Natural killer cell treated with Interleukin-12 subunit alpha and Interleukin-12 subunit beta and Interleukin-15 and Interleukin-18, amount 100 ng/mL, for 72 hours (primary cell): ENCODE measurements at regions not wholly inside any gene's neighbourhood (a gene's known extent, or its start where the extent isn't known, plus 50 kb on each side); places are given as distances from the start of the nearest gene placed in this dataset.

Experiments used
- ATAC-seq, 2 donors: fragments of 150-1000 bp; cut with Tn5 transposase in 1 of 2; sonication (Bioruptor Pico), chemical (Tn5 transposase) in 1 of 2; 2 replicates each; pipeline ENCODE4 v1.10.0; 2021
- DNase-seq: peaks from one replicate; pipeline ENCODE4 v3.0.0; 2022; ENCODE audit warnings: low spot score
- H3K27ac Mint-ChIP-seq, 2 donors: 1 replicate in 1 of 2; 2 replicates in 1 of 2; pipeline ENCODE4 v1.8.0; 2022; ENCODE audit warnings: mixed read lengths in 2 of 2, mild to moderate bottlenecking in 1 of 2, moderate library complexity in 1 of 2
- H3K27me3 Mint-ChIP-seq, 2 donors: 1 replicate in 1 of 2; 2 replicates in 1 of 2; pipeline ENCODE4 v1.8.0; 2022; ENCODE audit warnings: mixed read lengths in 2 of 2
- H3K36me3 Mint-ChIP-seq: one replicate; pipeline ENCODE4 v1.8.0; 2022; ENCODE audit warnings: mixed read lengths
- H3K4me1 Mint-ChIP-seq, 2 donors: 1 replicate in 1 of 2; 2 replicates in 1 of 2; pipeline ENCODE4 v1.8.0; 2022; ENCODE audit warnings: low read depth in 2 of 2, mixed read lengths in 2 of 2, mild to moderate bottlenecking in 1 of 2
- H3K4me3 Mint-ChIP-seq: one replicate; pipeline ENCODE4 v1.8.0; 2022; ENCODE audit warnings: mixed read lengths
- H3K9me3 Mint-ChIP-seq: 2 replicates; pipeline ENCODE4 v1.8.0; 2022; ENCODE audit warnings: mixed read lengths

GRCh38 chr2:200013906-200014305 lies 58.5 kb downstream of the MAIP1 start:
- no peaks in the 10 kb centered on the region for H3K9me3 Mint-ChIP-seq
- no peaks in the 10 kb centered on the region for H3K36me3 Mint-ChIP-seq
- no peak overlapping the region for H3K27ac Mint-ChIP-seq
- no peak overlapping the region for H3K4me3 Mint-ChIP-seq
- ATAC-seq, result no peak
- H3K27me3 Mint-ChIP-seq, result peaks cover 20% of the 10 kb centered on the region in 2 donors
- H3K4me1 Mint-ChIP-seq, result no peaks in the 10 kb centered on the region
- DNase-seq, result no peak

DNA sequence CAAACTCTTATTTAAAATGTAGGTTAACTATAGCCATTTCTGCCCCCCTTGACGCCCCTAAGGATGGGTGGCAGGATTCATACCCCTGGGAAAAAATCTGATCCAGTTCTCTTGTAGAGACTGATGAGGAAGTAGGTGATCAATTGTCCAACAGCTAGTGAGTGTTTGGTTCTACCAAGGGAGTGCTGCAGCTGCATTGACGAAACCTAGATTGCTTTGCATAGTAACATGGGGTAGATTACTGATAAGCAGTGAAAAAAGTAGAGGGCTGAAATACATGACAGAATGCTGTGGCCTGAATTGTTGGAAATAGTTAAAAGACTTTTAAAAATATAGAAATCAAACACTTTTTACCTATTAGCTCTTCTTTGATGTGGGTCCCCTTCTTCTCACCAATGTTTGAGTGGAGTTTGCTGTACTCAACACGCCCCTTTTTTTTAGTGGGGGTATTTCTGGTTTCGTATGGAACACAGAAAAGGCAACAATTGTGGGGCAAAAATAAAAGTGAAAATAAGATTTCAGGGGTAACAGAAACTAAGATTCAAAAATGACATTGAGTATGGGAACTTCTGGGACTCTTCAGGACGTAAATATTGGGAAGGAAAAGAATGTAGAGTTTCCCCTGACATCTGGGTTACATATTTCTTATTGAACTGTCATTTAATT lies 66.2 kb downstream of the MAIP1 start:
- no peak for DNase-seq
- Mint-ChIP-seq H3K4me3 (no peak overlapping the region), H3K27me3 (peaks cover 24 to 28% of the 10 kb centered on the region in 2 donors), H3K4me1 (no peaks in the 10 kb centered on the region), H3K27ac (no peak overlapping the region), H3K36me3 (no peaks in the 10 kb centered on the region), H3K9me3 (no peaks in the 10 kb centered on the region)
- no peak for ATAC-seq

DNA sequence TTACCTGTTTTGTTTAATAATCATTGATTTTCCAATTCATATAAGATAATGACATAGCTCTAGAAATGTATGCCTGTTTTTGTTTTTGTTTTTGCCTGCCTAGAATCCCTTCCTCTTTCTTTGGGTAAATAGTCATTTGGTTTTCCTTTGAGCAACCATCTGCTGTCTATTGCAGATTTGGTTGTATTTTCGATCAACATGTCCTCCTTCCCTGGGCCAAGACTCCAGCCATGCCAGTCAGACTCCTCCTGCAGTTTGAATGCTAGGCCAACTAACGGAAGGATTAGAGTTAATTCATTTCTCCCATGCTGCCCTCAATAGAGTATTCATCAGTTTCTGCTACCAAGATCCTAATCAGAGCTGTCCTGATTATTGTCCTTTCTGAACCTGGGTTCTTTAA lies 67.1 kb downstream of the MAIP1 start:
- Mint-ChIP-seq H3K9me3 (no peaks in the 10 kb centered on the region), H3K27me3 (peaks cover 26 to 27% of the 10 kb centered on the region in 2 donors), H3K27ac (no peak overlapping the region), H3K4me1 (no peaks in the 10 kb centered on the region), H3K4me3 (no peak overlapping the region), H3K36me3 (no peaks in the 10 kb centered on the region)
- DNase-seq, result no peak
- ATAC-seq, result no peak

DNA sequence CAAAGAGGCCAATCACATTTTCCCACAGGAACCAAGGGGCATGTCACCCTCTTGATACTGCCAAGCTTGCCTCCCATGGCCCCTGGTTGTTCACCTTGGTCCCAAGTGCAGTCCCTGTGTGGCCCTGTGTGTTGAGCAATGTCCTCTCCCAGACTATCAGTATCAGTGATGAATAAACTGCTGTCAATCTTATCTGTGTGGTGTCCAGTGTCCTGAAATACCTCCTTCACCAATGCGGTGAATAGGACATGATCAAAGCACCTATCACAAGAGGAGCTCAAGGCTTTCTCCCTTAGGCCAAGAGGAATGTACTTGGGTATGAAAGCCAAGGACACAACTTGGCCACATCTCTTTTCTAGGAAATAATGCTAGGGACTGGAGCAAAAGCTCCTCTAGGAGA lies 68.2 kb downstream of the MAIP1 start:
- Mint-ChIP-seq H3K9me3 (no peaks in the 10 kb centered on the region), H3K36me3 (no peaks in the 10 kb centered on the region), H3K27me3 (peaks cover 18 to 20% of the 10 kb centered on the region in 2 donors), H3K27ac (no peak overlapping the region), H3K4me3 (no peak overlapping the region), H3K4me1 (no peaks in the 10 kb centered on the region)
- no peak for ATAC-seq
- DNase-seq, result no peak

GRCh38 chr2:200025717-200026116 lies 70.3 kb downstream of the MAIP1 start:
- H3K4me3 Mint-ChIP-seq, result no peak overlapping the region
- H3K36me3 Mint-ChIP-seq, result no peaks in the 10 kb centered on the region
- H3K4me1 Mint-ChIP-seq, result no peaks in the 10 kb centered on the region
- peaks cover 0 to 14% of the 10 kb centered on the region in 2 donors for H3K27me3 Mint-ChIP-seq
- ATAC-seq, result no peak
- H3K9me3 Mint-ChIP-seq, result no peaks in the 10 kb centered on the region
- no peak for DNase-seq
- no peak overlapping the region for H3K27ac Mint-ChIP-seq

DNA sequence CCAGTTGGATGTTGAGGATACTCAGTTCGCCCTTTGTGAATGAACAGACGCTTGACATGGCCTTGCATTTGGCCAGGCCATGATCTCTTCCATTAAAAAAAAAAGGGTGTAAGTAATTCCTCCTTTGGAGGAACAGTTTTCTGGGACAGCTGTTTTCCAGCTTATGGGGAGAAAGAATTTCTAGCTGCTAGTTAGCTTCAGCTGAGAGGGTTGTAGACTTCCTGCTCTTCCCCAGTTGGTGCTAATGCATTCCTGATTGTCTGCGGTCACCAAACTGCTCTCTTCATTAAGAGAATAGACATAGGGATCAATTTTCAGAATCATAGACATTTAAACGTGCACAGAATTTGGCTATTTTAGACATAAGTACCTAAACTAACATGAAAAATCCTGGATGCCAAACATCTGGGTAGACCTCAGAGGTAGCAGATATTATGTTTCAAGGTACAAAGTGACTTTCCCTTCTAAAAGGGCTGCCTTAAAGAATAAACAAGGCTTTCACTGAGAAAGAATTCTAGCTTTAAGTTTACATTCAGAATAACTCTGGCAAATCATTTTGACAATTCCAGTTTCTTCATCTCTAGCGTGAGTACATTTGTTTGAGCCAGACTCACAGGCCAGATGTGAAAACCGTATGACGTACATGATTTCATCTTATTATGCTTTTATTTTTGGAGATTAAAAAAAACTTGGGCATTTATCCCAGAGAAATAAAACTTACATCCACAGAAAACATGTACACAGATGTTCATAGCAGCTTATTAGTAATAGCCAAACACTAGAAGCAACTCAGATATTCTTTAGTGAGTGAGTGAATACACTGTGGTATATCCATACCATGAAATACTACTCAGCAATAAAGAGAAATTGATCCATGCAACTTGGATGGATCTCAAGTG lies 71.2 kb downstream of the MAIP1 start:
- peaks cover 0 to 11% of the 10 kb centered on the region in 2 donors for H3K27me3 Mint-ChIP-seq
- no peaks in the 10 kb centered on the region for H3K4me1 Mint-ChIP-seq
- no peak overlapping the region for H3K4me3 Mint-ChIP-seq
- no peaks in the 10 kb centered on the region for H3K9me3 Mint-ChIP-seq
- DNase-seq, result no peak
- ATAC-seq, result no peak
- no peaks in the 10 kb centered on the region for H3K36me3 Mint-ChIP-seq
- no peak overlapping the region for H3K27ac Mint-ChIP-seq

DNA sequence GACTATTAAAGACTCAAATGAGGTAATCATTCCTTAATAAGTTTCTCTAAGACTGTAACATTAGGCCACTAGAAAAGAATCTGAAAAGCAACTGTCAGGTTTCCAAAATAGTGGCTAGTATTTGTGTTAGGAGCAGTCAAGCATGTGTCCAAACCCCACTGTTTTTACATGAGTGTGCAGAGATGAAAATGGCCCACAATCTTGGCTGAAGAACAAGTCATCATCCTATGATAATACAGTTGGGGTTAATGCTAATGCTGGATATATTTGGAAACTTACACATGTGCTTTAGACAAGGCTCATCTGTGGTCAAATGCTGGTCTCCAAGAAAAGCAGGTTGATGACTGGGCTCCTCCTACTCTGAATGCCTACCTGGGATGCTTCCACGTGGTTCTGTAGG lies 73.6 kb downstream of the MAIP1 start:
- Mint-ChIP-seq H3K27me3 (peaks cover 6 to 7% of the 10 kb centered on the region in 2 donors), H3K4me1 (no peaks in the 10 kb centered on the region), H3K27ac (no peak overlapping the region), H3K4me3 (no peak overlapping the region), H3K9me3 (no peaks in the 10 kb centered on the region), H3K36me3 (no peaks in the 10 kb centered on the region)
- DNase-seq (no peak), ATAC-seq (no peak)

DNA sequence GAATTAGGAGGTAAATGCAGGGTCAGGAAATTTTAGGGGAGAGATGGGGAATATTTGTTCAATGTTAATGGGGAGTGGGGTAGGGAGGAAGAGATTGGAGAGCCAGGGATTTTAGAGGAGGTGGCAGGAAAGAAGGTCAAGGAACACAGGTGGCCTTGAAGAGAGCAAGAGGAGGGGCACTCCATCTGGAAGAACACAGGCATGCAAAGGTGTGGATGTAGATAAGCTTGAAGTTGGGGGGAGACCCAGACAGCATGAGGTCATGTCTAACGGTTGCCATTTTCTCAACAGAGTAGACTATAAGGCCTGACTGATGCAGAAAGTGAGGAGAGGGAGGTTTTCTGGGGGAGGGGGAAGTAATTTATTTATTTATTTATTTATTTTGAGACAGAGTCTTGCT lies 77.5 kb downstream of the MAIP1 start:
- Mint-ChIP-seq H3K9me3 (no peaks in the 10 kb centered on the region), H3K27me3 (peaks cover 6 to 17% of the 10 kb centered on the region in 2 donors), H3K4me3 (no peak overlapping the region), H3K27ac (no peak overlapping the region), H3K36me3 (no peaks in the 10 kb centered on the region), H3K4me1 (no peaks in the 10 kb centered on the region)
- DNase-seq (no peak), ATAC-seq (no peak)

DNA sequence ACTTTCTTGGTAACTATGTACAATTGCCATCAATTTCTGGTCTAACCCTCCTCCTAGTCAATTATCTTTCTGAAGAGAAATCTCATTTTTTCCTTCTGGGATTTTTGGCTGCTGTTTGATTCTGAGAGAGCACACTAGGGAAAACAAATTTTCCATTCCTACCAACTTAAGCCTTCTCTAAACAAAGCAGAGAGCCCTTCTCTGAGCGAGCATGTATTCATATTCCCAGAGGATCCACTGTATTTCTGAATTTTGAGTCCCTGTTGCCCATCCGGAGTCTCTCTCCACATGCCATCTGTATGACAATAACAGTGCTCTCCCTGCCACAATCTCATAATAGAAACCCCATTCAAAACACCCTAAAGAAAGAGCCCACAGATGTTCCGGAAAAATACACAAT lies 78.5 kb downstream of the MAIP1 start:
- Mint-ChIP-seq H3K4me3 (no peak overlapping the region), H3K4me1 (no peaks in the 10 kb centered on the region), H3K9me3 (no peaks in the 10 kb centered on the region), H3K27ac (no peak overlapping the region), H3K27me3 (peaks cover 6 to 17% of the 10 kb centered on the region in 2 donors), H3K36me3 (no peaks in the 10 kb centered on the region)
- no peak for DNase-seq
- no peak for ATAC-seq

DNA sequence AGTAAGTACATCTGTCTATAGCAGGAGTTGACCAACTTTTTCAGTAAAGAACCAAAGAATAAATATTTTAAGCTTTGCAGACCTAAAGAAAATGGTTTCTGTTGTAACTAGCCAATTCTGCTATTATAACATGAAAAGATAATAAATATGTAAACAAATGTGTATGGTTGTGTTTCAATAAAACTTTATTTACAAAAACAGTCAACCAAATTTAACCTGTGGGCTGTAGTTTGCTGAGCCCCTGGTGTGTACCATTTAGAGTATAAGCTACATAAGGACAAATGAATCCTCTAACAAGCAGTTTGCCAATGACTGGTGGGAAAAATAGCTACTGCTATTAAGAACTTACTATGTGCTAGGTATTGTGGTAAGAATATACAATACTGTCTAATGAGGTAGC lies 79.4 kb downstream of the MAIP1 start:
- Mint-ChIP-seq H3K4me3 (no peak overlapping the region), H3K9me3 (no peaks in the 10 kb centered on the region), H3K4me1 (no peaks in the 10 kb centered on the region), H3K36me3 (no peaks in the 10 kb centered on the region), H3K27ac (no peak overlapping the region), H3K27me3 (peaks cover 8 to 17% of the 10 kb centered on the region in 2 donors)
- DNase-seq (no peak), ATAC-seq (no peak)

GRCh38 chr2:200039724-200040650 lies 84.6 kb downstream of the MAIP1 start:
- DNase-seq, result no peak
- H3K27me3 Mint-ChIP-seq, result peaks cover 14 to 20% of the 10 kb centered on the region in 2 donors
- H3K27ac Mint-ChIP-seq, result no peak overlapping the region
- no peak overlapping the region for H3K4me3 Mint-ChIP-seq
- no peaks in the 10 kb centered on the region for H3K4me1 Mint-ChIP-seq
- ATAC-seq, result no peak
- peaks cover 4% of the 10 kb centered on the region for H3K9me3 Mint-ChIP-seq
- no peaks in the 10 kb centered on the region for H3K36me3 Mint-ChIP-seq

- Mint-ChIP-seq H3K27me3 (peaks cover 14 to 15% of the 10 kb centered on the region in 2 donors), H3K27ac (no peak overlapping the region), H3K9me3 (peaks cover 6% of the 10 kb centered on the region), H3K4me1 (no peaks in the 10 kb centered on the region), H3K4me3 (no peak overlapping the region), H3K36me3 (no peaks in the 10 kb centered on the region)
- ATAC-seq, result no peak
- no peak for DNase-seq
These were observed 85.4 kb downstream of the MAIP1 start for GRCh38 chr2:200040831-200041230.

GRCh38 chr2:200041639-200042038 lies 86.3 kb downstream of the MAIP1 start:
- H3K4me1 Mint-ChIP-seq, result no peaks in the 10 kb centered on the region
- peaks cover 10% of the 10 kb centered on the region for H3K9me3 Mint-ChIP-seq
- no peak overlapping the region for H3K4me3 Mint-ChIP-seq
- DNase-seq (no peak), ATAC-seq (no peak)
- no peak overlapping the region for H3K27ac Mint-ChIP-seq
- peaks cover 19 to 20% of the 10 kb centered on the region in 2 donors for H3K27me3 Mint-ChIP-seq
- H3K36me3 Mint-ChIP-seq, result peaks cover 4% of the 10 kb centered on the region
